GM21717 (cell line): ENCODE measurements at regions not wholly inside any gene's neighbourhood (a gene's known extent, or its start where the extent isn't known, plus 50 kb on each side); places are given as distances from the start of the nearest gene placed in this dataset.

Experiments used
- ATAC-seq: cut with Tn5 transposase; IDR thresholded peaks from one replicate; pipeline ENCODE4 v1.9.1; 2021; ENCODE audit warnings: mild to moderate bottlenecking, moderate library complexity; ENCODE audit not compliant: unreplicated experiment

DNA sequence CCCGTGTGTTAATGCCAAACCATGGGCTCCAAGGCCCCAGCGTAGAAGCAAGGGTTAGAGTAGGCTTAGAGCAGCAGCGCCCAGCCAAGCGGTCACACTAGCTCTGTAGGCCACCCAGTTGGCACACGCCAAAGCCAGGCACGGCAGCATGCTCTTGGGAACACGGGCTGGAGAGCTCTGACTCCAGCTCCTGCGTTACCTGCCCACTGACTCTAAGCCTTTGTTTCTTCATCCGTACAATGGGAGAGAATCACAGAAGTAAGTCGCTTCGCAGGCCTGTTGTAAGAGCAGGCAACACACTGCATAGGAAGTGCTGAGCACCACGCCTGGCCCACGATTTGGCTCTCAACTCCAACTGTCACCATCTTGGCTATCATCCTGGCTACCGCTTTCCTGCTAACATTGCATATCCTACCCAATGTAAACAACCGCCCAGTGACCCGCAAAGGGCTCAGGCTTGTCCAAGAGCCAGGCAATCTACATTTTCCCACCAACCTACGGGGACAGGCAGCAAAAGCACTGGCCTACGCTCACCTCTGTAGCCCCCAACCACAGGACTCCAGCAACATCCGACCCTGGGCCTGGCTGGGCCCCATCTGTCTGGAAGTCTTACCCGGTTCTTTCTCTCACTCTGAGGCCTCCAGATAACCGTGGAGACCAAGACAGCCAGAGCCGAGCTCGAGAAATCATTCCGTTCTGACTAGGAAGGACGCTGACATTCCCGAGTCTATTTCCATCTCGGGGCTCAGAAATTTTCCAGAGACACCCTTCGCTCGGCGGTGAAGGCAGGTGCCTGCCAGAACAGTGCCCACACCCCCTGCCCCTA is 91.5 kb upstream of the ZNF507 start:
- ATAC-seq, result no peak

DNA sequence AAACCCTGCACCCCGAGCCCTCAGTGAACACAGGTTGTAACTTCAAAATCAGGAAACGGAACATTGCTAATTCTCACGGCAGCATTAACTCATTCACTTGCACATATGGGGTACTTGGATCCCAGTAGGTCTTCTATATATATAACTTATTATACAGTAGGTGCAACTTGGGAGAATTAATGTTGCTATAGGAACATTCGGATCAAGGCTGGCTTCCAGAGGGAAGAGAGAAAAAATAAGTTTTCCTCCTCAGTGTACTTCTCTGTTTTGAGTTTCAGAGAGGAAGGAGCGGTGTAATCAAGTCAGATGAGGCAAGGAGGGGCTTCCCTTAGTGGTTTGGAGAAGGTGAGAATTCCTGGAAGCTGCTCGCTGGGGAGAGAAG is 90.9 kb upstream of the ZNF507 start:
- no peak for ATAC-seq

DNA sequence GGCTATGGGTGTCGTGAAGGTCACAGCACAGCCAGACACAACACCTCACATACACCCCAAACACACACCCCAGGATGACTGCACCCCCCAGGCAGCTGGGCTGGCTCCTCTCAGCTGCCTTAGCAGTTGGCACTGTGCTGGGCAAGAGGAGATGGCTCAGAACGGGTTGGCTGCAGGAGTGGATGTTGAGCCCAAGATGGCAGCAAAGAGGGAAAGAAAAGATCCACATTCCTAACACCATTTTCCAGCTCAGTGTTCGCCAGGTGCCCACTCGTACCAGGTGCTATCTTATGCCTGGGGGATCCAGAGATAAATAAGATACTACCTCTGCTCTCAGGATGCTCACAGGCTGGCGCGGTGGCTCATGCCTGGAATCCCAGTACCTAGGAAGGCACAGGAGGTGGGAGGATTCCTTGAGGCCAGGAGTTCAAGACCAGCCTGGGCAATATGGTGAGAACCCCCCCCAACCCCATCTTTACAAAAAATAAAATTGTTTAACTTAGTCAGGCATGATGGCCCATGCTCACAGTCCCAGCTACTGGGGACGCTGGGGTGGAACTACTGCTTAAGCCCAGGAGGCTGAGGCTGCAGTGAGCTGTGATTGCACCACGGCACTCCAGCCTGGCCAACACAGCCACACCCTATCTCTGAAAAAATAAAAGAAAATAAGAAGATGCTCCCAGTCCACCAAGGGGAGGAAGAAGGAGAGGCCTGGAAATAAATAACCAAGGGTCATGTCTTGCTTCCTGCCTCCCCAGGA is 89.7 kb upstream of the ZNF507 start:
- ATAC-seq, result no peak

DNA sequence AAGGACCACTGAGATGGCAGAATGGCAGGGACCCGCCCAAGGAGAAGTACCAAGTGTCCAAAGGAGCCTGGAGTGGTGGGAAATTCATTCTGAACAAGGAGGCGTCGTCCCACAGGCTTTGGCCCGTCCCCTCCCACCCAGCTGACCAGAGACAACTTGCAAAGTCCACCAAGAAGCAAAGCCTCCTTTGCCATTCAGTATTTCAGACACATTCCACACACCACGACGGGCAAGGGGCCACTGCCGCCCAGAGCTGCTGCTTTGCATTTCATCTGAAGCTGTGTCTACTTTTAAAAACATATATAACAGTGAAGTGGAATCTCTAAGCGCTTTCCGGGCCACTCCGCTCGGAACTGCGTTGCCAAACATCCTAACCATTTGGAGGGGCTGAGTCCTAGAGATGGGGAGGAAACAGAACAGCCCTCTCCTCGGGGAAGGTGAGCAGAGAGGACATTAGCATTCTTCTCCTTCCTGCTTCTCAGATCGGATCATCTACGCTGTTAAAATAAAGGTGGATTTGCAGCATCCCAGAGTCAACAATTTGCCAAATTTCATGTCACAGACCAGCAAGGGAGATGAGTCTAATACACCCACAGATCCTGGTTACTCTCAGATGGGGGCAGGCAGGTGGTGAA is 89.0 kb upstream of the ZNF507 start:
- no peak for ATAC-seq

DNA sequence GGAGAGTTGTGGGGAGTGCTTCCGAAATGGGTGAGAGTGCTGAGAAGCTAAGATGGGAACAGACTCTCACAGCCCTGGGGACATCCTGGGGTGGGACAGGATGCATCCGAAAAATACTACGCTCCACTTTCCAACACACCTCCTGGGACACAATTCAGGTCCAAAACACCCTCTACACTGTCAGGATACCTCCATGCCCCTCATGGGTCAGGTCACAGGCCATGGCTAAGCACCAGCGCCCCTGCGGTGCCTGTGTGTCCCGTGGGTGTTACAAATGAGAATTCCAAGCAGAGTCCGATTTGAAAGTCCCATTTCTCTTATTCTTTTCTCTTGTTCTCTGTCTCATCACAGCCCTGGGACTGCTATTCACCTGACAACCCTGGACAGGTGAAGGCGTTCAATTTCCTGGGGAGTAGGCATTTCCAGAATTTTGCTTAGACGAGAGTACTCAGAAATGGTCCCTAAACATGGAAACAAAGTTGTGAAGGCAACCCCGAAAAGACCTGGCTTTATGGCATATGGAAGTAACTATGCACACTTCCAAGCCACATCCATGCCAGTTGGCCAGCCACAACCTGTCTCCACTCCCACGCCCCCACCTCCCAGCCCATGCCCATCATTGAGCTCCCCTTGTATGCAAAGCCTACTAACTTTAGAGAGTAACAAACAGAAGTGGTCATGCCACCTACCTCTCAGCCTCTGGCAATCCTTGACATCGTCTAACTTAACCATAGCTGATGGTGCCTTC is 87.9 kb upstream of the ZNF507 start:
- ATAC-seq, result no peak

DNA sequence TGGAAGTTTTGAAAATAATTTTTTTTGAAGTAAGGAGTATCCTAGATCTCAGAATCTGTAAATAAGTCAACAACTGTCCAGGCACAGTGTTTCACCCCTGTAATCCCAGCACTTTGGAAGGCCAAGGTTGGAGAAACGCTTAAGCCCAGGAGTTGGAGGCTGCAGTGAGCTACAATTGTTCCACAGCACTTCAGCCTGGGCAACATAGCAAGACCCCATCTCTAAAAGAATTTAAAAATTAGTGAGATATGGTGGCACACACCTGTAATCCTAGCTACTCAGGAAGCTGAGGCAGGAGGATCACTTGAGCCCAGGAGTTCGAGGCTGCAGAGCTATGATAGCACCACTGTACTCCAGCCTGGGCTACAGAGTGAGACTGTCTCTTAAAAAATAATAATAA is 87.2 kb upstream of the ZNF507 start:
- no peak for ATAC-seq

DNA sequence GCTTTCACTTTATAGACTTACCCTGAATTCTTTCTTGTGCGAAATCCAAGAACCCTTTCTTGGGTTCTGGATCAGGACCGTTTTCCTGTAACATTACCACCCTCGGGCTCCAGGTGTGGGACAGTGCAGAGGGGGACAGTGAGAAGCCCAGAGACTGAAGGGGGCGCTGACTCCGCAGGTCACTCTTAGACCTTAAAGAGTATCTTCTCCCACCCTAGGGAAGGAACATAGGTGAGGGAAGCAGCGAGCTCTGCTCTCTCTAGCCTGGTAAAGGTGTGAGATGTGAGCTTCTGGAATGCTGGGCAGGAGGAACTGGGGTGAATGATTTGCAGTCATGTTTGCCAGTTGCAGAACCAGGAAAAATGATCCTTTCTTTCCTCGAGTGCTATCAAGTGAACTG is 80.8 kb upstream of the ZNF507 start:
- ATAC-seq, result no peak

DNA sequence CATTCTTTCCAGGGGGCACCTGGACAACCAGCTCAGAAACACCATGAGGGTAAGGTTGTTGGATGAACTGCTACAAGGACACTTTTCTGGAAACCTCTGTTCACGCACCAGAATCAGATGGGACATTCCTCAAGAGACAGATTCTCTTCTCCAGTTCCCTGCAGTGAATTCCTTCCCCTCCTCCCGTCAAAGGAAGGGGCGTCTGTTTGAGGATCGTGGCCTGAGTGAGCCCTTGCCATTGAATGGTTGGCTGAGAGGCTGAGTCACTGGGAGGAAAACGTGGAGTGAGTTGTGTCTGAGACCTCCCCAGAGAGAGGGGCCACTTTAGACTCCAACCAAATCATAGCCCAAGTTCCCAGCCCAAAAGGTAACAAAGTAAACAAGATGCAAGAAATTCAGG is 79.4 kb upstream of the ZNF507 start:
- no peak for ATAC-seq

DNA sequence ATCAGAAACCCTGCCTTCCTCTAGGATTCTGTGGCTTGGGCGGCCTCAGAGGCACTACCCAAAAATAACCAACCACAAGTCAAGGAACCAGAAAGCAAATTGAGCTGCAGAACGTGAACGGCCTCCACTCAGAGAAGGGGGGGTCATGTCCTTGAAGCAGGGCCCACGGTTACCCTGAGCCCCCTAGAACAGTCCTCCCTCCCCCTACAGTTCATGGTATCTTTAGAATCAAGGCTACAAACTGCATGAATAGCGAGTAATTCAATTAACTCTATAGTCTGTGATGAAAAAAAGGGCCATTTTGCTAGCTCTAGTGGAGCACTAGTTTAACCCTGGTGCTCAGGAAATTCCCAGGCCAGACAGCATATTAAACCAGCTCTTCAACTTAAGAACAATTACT is 79.0 kb upstream of the ZNF507 start:
- ATAC-seq, result no peak

DNA sequence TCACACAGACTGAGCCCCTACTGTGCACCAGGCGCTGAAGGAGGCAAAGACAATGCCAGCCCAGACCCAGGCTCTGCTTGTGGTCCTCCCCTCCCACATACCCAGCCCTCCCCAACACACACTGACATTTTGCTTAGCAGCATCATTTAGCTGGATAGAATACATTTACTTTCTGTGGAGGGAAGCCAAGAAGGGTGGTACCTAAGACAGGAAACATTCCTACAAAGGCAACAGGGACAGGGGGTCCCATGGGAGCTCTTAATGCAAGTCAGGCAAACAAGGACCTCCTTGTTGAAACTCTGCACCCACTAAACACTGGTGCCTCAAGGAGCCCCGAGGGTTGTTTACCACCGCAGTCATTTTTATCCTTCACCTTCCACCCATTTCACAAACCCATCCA is 77.0 kb upstream of the ZNF507 start:
- ATAC-seq, result no peak

DNA sequence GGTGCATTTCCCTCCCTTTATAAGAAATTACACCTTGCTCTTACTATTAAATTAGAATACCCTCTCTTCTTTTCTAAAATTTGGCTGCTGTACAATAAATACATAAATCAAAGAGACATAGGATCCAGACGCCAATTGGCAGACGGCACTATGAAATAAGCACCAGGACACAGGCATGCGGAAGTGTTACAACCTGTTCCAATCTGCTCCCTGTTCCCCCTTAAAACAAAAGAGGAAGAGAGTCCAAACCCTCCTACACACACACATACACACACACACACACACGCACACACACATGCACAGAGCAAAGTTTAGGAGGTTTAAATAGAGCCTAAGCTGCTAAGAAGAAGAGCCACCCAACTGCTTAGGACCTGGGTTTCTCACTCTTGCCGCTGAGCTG is 75.6 kb upstream of the ZNF507 start:
- no peak for ATAC-seq

DNA sequence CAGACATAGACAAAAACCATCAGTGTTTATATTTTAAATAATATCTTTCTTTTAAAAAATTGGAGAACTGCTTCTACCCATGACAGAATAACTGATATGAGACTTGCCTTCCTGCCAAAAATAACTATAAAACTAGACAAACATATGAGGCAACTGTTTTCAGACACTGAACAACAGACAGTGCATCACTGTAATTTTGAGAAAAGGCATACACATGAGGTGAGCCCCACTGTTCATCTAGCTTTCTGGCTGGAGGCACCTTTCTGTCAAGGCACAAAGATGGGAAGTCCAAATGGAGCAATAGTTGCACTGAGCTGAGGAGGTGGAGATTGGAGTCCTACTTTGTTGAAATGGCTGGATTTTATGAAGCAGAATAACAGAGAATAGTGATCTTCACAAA is 71.9 kb upstream of the ZNF507 start:
- no peak for ATAC-seq

DNA sequence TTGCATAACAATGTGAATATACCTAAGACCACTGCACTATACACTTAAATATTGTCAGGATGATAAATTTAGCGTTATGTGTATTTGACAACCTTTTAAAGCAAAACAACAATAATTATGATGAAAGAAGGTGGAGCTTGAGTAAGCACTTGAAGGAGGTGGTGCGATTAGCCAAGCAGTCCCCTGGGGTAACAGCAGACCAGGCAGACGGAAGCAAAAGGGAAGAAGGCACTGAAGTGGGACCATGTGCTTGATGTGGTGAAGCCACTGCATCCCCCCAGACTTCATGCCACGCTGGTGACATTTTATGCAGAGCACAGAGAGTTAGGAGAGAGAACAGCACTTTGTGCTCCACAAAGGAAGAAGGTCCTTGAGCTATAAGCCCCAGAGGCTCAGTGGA is 58.3 kb upstream of the ZNF507 start:
- ATAC-seq, result no peak

DNA sequence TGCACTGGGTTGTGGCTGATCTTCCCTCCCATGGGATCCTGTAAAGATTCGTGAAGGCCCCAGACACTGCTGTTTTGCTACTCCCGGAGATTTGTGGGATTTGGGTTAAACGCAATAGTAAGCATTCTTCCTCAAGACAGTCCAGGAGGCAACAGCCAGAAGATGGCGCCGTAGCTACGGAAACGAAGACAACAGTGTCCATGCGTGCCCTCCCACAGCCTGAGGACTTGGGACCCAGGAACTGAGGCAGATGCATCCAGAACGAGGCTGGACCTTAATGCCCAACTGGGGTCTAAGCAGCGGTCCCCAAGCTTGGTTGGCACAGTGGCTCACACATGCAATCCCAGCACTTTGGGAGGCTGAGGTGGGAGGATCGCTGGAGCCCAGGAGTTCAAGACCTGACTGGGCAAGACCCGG is 57.6 kb upstream of the ZNF507 start:
- no peak for ATAC-seq

DNA sequence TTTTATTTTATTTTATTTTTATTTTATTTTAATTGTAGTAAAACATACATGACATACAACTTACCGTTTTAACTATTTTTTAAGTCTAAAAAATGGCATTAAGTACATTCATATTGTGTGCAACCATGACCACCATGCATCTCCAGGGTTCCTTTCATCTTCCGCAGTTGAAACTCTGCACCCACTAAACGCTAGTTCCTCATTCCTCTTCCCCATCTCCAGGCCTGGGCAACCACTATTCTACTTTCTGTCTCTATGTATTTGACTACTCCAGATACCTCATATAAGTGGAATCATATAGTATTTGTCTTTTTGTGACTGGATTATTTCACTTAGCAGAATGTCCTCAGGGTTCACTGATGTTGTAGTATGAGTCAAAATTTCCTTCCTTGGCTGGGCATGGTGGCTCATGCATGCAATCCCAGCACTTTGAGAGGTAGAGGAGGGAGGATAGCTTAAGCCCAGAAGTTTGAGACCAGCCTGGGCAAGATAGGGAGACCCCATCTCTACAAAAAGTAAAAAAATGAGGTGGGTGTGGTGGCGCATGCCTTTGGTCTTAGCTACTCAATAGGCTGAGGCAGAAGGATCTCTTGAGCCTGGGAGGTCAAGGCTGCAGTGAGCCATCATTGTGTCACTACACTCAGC is 55.7 kb upstream of the ZNF507 start:
- ATAC-seq, result no peak

DNA sequence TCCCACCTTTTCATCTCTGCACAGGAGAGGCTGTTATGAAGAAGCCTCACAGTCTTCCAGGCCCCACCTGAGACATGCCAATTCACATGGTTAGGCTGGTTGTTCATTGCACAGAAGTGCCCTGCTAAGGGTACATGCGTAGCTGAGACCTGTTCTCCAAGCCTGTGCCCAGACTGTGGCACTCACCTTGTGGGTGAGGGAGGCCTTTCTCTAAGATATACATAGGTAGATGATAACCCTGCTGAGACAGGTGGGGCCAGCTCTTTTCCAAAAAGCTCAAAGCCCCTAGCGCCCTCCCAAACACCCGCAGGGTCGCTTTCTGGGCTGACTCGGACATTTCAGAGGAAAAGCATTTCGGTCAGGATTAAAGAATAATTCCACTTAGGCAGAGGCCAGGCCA is 53.5 kb upstream of the ZNF507 start:
- no peak for ATAC-seq

DNA sequence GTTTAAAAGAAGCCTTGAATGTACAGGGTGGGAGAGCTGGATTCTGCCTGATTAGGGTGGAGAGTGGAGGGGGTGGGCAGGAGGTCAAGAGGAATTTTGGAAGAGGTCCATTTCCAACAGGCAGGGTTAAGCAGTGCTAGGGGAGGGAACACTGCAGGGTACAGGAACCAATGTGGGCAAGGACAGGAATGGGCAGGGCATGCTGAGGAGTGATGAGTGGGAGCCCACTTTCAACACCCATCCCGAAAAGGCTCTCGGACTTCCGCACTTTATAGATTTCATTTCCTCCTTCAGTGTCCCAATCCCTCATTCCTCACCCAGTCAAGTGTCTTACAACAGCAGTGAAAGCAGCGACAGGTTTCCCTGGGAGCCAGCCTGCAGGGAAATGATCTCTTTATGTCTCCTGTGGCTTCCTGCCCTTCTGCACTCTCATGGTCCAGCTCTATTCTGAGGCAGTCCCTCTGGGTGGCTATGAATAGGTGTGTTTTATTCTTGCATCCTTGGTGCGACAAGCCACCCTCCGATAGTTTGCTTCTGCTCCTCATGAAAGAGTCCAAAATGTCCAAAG is 50.5 kb upstream of the ZNF507 start:
- ATAC-seq, result no peak
